ENCODE measurements at regions not wholly inside any gene's neighbourhood (a gene's known extent, or its start where the extent isn't known, plus 50 kb on each side); places are given as distances from the start of the nearest gene placed in this dataset.

DNA sequence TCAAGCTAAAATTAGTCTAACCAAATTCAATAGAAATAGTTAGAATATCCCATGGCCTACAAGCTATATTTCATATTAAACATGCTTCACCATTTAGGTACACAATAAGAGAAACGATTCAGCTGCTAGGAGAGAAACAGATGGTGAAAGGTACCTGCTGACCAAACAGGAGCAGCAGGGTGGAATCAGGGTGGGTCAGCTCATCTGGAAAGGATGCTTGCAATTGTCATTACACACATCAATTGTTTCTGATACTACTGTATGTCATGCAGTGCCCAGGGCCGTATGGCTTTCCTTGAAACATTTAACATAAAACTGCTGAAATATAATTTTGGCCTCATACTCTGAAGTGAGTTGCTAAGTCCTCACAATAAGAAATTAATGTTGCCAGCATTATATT lies 776.0 kb downstream of the DACH1 start:
- no peak for DNase-seq (ENCODE audit: low read depth in 2 of 3, low spot score in 2 of 3)

DNA sequence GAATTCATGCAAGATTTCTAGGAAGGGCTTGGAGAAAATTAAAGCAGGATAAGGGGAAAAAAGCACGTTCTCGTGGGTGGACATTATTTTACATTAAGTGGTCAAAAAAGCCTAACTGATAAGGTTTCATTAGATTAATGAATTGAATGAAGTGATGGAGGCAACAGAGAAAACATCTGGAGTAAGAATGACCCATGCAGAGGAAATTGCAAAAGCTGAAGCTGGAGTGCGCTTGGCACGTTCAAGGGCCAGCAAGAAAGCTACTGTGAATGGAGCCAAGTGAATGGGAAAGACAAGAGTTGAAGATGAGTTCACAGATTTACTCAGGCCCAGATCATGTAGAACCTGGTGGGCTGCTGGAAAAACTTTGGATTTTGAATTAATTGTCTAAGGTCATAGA lies 777.9 kb downstream of the DACH1 start:
- no peak for DNase-seq (ENCODE audit: low read depth in 2 of 3, low spot score in 2 of 3)

DNA sequence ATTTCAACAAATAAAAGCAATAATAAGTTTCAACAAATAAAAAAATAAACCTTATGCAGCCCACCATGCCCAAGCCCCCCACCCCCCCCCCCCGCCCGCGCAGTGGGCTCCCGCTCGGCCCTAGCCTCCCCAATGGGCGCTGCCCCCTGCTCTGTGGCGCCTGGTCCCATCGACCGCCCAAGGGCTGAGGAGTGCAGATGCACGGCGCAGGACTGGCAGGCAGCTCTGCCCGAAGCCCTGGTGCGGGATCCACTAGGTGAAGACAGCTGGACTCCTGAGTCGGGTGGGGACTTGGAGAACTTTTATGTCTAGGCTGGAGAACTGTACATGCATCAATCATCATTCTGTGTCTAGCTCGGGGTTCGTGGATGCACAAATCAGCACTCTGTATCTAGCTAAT lies 779.6 kb downstream of the DACH1 start:
- DNase-seq (ENCODE audit: low read depth in 2 of 3, low spot score in 2 of 3) = no peak

DNA sequence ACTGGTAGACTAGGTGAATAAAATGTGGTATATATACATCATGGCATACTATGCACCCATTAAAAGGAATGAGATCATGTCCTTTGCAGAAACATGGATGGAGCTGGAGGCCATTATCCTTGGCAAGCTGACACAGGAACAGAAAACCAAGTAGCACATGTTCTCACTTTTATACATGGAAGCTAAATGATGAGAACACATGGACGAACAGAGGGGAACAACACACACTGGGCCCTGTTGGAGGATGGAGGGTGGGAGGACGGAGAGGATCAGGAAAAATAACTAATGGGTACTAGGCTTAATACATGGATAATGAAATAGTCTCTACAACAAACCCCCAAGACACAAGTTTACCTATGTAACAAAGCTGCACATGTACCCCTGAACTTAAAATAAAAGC lies 780.0 kb downstream of the DACH1 start:
- no peak for DNase-seq (ENCODE audit: low read depth in 2 of 3, low spot score in 2 of 3)

DNA sequence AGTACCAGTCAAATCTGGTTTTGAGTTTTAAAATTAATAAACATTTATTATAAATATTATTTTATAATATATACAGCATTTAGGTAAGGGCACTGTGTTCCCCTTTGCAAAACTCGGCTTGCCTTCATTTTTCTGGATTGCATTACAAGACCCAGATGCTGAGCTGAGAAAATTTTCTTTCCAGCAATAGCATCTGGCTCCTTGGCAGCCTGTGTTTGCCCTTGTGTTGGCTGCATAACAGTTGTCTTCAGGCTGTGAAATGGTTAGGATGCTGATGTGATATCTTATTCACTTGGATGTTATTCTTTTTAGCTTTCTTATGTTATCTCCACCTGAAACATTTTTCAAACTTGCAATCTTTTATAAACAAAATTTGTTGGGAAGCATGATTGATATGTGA lies 784.4 kb downstream of the DACH1 start:
- no peak for DNase-seq (ENCODE audit: low read depth in 2 of 3, low spot score in 2 of 3)

DNA sequence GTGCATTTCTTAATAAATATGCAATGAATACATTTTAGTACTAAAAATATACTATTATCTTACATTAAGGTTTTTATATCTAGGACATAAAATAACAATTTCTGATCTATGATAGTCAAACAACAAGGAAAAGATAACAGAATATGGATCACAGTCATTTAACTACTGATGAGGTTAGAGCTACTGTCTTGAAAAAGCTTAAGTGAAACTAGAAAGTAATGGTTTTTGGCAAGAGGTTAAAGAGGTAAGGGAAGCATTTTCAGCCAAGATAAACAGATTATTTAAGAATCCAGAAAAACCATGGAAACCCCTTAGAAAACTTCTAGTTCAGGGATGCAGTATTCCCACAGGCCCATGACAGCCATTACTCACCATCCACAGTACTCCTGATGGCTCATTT lies 787.4 kb downstream of the DACH1 start:
- no peak for DNase-seq (ENCODE audit: low read depth in 2 of 3, low spot score in 2 of 3)

DNA sequence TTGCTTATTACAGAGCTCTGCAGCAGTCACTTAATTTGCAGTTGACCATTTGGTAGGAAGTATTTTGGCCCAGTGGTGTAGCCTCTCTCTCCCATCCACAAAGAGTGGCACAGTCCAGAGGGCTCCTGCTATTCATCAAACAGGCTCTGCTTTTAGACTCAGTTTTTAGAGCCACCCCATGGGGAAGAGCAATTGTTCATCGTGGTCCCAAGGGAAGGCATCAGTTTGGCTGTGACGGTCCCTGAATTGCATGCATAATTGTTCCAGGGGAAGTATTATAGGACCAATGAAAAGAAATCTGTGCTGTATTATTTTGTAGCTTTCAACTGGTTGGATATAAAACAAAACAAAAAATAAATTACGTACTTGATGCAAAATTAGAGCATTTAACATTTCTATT lies 799.0 kb downstream of the DACH1 start:
- DNase-seq (ENCODE audit: low read depth in 2 of 3, low spot score in 2 of 3) = no peak

DNA sequence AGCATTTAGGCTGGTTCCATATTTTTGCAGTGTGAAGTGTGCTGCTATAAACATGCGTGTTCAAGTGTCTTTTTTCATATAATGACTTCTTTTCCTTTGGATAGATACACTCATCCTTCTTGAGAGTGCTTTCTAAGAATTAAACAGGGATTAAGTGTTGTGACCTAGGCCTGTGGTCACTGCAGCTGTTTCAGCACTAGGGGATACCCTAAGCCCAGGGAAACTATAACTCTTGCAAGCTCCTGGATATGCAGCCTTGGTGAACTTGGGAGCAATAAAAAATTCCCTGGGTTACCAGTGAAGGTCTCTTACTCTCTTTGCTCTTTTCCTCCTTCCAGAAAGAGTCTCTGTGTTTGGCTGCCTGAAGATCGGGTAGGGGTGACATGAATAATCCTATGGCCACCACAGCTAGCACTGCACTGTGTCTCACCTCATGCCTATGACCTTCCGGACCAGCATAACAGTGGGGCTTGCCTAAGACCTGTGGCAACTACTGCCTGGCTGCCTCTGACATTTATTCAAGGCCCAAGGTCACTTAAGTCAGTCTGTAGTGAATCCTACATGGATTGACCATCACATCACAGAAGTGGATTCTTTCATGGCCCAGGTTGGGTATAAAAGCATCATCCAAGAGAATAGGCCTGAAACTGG lies 799.7 kb downstream of the DACH1 start:
- no peak for DNase-seq (ENCODE audit: low read depth in 2 of 3, low spot score in 2 of 3)

DNA sequence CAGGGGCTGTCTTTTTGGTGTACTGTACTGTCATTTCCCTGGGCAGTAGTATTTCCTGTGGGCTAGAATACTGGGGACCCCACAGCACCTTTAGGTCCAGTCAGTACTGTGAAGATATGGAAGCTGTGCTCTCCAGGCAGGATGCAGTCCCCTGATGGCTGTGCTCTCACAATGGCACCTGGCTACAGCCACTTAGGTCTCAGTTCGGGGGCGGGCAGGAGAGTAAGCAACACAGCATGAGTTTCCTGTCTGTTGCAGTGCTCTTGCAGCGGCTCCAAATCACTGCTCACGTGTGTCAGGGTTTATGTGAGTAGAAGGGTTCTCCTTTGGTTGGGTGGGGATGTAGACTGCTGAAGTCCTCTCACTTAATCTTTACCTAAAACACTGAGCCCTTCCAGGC lies 810.4 kb downstream of the DACH1 start:
- no peak for DNase-seq (ENCODE audit: low read depth in 2 of 3, low spot score in 2 of 3)

DNA sequence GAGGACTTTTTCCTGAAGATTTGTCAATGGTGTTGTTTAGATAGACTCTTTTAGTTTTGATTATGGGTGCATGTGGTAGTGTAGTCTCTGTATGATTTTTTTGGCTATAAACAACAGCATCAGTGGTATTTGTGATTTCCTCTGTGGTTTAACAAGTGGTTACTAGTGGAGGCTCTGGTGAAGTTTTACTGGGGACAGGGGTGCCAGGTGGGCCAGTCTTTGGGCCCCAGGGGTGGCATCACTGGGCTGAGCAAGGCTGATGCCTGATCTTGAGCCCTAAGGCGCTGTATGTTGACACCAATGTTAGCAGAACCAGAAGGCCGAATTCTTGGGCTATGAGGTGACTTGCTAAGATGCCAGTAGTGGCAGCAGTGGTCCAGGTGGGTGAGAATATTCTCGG lies 811.4 kb downstream of the DACH1 start:
- DNase-seq (ENCODE audit: low read depth in 2 of 3, low spot score in 2 of 3) = no peak

DNA sequence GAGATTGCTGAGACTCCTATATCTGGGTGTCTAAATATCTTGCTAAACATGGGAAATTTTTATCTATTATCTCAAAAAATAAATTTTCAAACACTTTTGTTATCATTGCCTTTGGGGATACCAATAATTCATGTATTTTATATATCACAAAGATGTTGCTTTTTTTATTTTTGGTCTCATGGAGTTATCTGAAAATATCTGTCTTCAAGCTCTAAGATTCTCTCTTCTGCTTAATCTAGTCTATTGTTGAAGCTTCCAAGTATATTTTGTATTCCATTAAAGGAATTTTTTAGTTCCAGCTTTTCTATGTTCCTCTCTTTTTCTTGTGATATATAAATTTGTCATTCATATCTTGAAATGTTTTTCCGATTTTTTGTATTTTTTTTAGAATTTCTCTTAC lies 812.0 kb downstream of the DACH1 start:
- DNase-seq (ENCODE audit: low read depth in 2 of 3, low spot score in 2 of 3) = no peak

DNA sequence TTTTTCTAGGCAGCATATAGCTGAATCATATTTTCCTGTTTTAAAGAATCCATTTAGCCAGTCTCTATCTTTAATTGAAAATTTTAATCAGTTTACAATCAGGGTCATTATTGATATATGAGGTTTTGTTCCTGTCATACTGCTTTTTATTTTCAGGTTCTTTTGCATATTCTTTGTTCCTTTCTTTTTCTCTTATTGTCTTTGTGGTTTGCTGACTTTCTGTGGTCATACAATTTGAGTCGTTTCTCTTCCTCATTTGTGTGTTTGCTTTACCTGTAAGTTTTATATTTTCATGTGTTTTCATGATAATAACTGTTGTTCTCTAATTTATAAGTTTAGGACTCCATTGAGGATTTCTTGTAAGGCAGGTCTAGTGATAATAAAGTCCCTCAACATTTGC lies 812.6 kb downstream of the DACH1 start:
- DNase-seq (ENCODE audit: low read depth in 2 of 3, low spot score in 2 of 3) = no peak

DNA sequence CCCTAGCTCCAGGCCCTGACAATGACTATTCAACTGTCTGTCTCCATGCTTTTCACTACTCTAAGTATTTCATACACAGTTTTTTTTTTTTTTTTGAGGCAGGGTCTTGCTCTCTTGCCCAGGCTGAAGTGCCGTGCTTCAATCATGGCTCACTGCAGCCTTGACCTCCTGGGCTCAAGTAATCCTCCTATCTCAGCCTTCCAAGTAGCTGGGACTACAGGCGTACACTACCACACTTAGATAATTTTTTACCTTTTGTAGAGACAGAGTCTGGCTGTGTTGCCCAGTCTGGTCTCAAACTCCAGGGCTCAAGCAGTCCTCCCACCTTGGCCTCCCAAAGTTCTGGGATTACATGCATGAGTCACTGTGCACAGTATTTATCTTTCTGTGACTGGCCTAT lies 815.4 kb downstream of the DACH1 start:
- no peak for DNase-seq (ENCODE audit: low read depth in 2 of 3, low spot score in 2 of 3)

DNA sequence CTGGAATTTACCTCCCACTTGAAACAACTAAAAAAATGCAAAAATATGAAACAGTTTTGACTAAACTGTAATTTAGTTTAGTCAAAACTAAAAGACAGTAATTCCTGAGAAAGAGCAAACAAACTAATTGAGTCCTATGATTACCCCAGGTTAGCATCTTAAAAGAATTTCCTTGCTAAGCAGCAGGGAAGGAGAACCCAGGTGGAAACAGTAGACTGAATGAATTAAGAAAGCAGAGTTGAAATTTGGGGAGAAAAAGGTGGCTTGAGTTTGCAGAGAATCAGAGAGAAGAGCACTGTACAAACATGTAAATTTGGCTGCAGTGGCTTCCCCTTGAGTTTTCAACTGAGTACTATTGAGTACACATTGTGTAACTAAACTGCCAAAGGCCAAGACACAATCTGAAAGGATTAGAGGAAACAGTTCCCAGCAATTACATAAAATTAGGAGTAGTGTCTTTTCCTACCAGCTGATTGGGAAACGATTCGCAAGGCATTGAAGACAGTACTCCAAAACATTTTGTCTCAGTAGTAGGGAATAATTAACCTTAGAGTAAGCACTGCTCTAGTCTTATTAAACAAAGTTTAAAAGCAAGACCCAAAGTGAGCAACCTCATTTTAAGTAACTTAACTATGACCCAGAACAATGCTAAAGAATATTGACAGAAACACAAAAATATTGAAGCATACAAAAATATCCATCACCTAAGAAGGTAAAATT lies 820.5 kb downstream of the DACH1 start:
- no peak for DNase-seq (ENCODE audit: low read depth in 2 of 3, low spot score in 2 of 3)

DNA sequence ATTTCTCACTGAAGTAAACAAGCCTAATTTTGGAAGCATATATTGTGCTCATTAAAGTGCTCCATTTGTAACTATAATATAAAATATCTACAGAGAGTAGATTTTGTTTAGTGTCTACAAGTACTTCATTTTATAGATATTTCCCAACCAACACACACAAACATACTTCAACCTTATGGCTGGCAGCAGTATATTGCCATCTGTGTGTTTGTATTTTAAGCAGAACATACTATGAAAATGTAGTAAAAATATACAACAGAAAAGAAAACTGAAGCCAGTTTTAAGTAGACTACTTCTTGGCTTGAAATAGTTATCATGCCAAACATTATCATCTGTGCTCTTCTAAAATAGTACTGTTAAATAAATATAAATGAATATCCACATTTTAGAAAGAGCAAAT lies 821.9 kb downstream of the DACH1 start:
- DNase-seq (ENCODE audit: low read depth in 2 of 3, low spot score in 2 of 3) = no peak

DNA sequence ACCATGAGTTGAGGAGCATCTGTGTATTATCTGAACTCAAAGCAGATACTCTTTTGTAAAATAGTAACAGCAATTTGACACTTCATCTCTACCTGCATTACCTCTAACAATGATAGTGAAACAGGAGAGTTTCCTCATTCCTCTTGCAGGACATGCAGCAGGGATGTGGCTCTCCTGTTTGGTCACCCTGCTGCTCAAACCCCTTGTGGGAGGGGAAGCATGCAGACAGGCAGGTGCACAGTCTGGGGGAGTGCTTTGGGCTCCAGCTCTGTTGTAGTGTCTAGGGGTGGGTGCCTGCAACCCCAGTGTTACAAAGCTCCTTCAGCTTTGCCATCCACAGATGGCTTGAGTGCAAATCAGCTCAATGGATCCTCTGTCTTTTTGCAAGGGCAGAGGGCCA lies 827.6 kb downstream of the DACH1 start:
- no peak for DNase-seq (ENCODE audit: low read depth in 2 of 3, low spot score in 2 of 3)

DNA sequence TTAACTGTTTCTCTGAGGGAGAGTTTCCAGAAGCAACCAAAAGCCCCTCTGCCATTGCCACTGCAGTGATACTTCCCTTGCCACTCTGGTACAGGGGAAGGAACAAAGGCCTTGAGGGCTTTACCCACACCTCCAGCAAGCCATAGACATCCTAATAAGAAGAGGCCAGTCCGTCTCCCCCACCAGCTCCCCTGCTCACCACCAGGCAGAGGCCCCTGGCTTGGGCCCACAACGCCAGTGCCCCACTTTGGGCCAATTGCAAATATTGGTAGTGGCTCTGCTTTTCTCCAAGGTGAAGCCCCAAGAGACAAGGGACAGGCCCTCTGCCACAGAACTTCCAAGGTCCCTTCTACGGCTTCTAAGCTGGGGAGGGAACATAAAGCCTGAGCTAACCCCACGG lies 833.0 kb downstream of the DACH1 start:
- no peak for DNase-seq (ENCODE audit: low read depth in 2 of 3, low spot score in 2 of 3)

DNA sequence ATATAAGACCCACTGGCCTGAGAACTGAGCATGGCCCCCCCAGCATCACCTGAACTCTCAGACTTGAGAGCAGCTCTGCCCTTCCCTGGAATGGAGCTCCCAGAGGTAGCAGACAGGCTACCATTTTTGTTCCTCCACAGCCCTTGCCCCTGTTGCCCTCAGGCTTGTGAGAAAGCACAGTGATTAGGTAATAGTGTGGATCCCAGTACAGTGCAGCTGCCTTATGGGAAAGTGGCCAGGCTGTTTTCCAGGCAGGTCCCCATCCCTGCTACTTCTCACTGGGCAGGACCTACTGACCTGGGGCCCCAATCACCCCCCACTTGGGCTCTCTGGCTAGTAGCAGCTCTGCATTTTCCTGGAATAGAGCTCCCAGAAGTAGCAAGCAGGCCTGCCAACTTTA lies 834.0 kb downstream of the DACH1 start:
- no peak for DNase-seq (ENCODE audit: low read depth in 2 of 3, low spot score in 2 of 3)

DNA sequence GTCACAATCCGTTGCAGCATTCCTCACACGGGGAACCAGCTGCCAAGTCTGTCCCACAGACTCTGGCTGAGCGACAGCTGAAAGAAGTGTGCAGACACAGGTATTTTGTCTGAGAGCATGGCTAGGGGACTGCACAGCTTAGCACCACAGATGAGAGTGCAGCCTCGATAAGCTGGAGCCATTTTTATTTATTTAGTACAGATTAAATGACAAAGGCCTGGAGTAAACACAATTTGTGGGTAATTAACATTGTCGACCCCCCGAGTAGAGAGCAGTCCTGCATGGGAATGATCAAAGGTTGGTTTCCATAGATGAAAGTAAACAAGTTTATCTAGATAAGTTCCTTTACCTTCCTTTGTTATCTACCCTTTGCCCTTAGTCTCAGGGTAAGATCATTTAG lies 836.2 kb downstream of the DACH1 start:
- no peak for DNase-seq (ENCODE audit: low read depth in 2 of 3, low spot score in 2 of 3)

DNA sequence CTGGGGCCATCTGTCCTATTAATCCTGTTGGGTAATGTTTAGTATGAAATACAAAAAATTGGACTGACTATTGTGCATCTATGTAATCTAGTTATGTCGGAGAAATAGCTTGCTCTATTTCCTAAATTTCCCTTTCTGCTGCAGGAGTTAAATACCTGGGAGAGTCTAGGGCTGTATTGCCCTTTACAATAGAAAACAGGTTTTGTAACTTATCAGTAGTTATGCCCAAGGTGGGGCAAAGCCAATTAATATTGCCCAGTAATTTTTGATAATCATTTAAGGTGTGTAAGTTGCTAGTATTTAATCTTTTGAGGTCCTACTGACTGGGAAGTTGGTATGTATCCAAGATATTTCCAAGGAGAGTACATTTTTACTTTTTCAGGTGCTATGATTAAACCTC lies 838.1 kb downstream of the DACH1 start:
- no peak for DNase-seq (ENCODE audit: low read depth in 2 of 3, low spot score in 2 of 3)

DNA sequence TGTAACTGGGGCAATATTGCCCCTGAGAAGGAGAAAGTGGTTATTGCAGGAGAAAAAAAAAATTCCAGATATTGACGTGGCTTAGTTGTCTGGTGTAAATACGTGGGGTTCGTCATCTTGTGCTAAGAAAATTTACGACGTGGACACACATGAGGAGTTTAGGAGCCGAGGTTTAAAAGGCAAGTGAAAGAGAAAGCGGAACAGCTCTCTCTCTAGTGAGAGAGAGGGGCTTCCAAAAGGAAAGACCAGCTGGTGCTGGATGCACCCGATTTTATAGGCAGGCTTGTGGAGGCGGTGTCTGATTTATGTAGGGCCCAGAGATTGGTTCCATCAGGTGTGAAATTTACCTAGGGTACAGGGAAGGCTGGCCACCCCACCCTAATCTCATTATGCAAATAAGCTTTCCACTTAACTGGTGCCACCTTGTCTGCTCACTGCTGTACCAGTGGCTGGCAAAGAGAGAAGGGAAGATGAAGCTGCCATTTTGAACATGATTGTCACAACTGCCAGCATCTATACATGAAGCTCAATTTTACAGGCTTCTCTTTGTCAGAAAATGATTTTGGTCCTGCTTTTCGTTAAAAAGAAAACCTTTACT lies 845.1 kb downstream of the DACH1 start:
- DNase-seq (ENCODE audit: low read depth in 2 of 3, low spot score in 2 of 3) = no peak

DNA sequence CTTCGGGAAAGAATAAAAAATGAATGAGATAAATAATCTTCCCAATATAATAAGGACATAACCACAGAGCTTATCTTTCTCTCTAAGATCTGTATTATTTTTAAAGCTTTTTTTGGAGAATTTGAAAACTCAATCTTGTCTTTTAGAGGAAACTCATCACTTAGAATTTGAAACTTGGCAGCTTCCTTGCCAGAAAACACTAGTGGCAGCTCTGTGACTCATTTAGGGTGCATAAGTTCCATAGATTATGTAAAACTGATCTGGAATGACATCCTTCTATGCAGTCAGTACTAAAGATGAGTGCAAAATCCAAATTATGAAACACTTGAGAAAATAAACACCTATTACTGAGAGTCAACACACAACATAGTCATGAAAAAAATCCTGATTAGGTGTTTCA lies 848.0 kb downstream of the DACH1 start:
- no peak for DNase-seq (ENCODE audit: low read depth in 2 of 3, low spot score in 2 of 3)

Measured in hematopoietic multipotent progenitor cell (in vitro differentiated cells).